ENCODE measurements at regions not wholly inside any gene's neighbourhood (a gene's known extent, or its start where the extent isn't known, plus 50 kb on each side); places are given as distances from the start of the nearest gene placed in this dataset.

DNA sequence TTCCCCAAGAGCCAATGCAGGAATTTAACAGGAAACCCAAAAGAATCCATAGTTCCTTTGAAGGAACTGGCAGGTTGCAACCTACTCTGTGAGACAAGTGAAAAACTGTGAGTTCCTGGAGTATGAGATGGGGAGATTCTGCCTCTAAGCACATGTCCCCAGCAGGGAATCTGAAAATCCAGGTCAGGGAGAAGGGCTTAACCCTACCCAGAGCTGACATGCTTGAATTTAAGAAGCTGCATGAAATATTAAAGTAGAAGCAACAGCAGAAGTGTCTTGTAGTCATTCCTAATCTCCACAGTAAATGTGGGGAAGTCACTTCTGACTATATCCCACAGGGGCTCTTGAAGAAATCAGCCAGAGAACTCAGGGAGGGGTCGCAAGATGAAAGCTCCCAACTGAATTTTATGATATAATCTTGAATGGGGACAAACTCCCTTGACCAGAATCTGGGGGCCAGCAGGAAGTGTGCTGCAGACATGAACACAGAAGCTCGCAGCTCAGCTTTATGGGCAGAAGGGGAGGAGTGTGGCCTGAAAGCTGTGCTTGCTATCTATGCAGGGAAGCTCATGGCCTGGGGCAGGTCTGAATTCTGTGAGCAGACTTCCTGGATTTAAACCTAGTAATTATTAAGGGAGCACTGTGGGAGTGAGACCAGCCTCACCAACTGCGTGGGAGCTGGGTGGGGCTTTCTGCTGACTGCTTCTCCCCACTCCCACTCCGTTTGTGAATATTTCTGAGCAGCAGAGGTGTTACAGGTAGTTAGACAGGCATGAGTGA, 184.1 kb upstream of the KYNU start:
- H3K4me1 Mint-ChIP-seq (ENCODE audit: low read depth): no peaks in the 10 kb centered on the region
- peaks cover 1% of the 10 kb centered on the region for H3K9me3 Mint-ChIP-seq
- intact Hi-C loops (cut with micrococcal nuclease): no loop called here
- no peaks in the 10 kb centered on the region for H3K36me3 Mint-ChIP-seq (ENCODE audit: low read depth)
- CTCF ChIA-PET: interaction anchor here (0.5 kb wide), 1 partner anchor 52 kb away, joined by 3 read pairs; no protein-coding TSS in a partner anchor
- DNase-seq: no peak
- no peaks in the 10 kb centered on the region for H3K27me3 Mint-ChIP-seq (ENCODE audit: low read depth)
- H3K27ac Mint-ChIP-seq: no peak overlapping the region
- no peak overlapping the region for H3K4me3 Mint-ChIP-seq

DNA sequence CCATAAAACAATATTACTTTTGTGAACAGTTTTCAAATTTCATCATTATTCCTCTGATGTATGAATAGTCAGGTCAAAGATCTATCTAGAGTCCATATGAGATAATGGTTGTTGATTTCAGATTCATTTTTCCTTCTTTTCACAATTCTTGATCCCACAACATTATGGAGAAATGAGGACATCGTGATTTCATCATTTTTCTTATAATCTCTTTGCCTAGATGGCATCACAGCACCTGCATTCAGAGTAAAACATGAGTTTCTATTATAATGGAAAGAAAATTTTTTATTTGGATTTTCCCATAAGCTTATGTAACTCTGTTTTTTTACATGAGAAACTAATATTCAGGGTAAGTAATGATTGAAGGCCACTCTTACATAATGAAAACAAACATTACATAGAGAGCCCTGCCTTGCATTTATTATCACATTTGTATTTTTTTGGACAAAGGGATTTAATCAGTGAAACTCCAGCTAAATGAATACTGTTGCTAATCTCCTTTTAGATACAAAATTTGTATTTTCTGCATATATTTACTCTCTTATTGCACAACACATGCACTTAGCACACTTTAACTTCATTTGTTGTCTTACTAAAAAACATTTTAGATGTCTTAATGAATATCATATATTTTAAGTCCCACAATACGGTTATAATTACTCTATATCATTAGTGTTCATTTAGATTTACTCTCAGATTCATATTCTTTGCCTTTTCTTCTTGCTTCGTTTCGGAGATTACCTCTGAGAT, 188.4 kb upstream of the KYNU start:
- Mint-ChIP-seq H3K4me3 (no peak overlapping the region), H3K27me3 (ENCODE audit: low read depth) (no peaks in the 10 kb centered on the region), H3K27ac (no peak overlapping the region), H3K9me3 (peaks cover 3% of the 10 kb centered on the region), H3K4me1 (ENCODE audit: low read depth) (no peaks in the 10 kb centered on the region), H3K36me3 (ENCODE audit: low read depth) (no peaks in the 10 kb centered on the region)
- CTCF ChIA-PET: no interaction called here
- no peak for DNase-seq
- intact Hi-C loops (cut with micrococcal nuclease): no loop called here

DNA sequence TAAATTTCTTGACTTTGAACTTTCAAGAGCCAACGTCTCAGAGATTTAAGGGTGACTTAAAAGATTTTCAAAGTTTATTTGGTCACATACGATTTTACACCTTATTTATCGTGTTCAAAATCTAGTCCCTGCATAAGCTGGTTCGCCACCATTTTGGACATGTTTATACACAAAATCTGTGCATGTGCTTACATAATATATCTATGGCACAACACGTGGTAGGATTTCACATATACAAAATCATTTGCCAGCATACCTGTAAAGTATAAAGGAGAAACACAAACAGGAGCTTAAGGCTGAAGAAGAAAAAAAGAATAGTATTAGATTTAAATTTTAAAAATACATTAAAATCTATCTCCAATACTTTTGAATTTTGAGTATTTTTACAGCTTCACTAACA, 190.0 kb upstream of the KYNU start:
- Mint-ChIP-seq H3K4me1 (ENCODE audit: low read depth) (no peaks in the 10 kb centered on the region), H3K27me3 (ENCODE audit: low read depth) (no peaks in the 10 kb centered on the region), H3K4me3 (no peak overlapping the region), H3K9me3 (peaks cover 3% of the 10 kb centered on the region), H3K27ac (no peak overlapping the region), H3K36me3 (ENCODE audit: low read depth) (no peaks in the 10 kb centered on the region)
- intact Hi-C loops (cut with micrococcal nuclease): no loop called here
- CTCF ChIA-PET: no interaction called here
- DNase-seq: no peak

DNA sequence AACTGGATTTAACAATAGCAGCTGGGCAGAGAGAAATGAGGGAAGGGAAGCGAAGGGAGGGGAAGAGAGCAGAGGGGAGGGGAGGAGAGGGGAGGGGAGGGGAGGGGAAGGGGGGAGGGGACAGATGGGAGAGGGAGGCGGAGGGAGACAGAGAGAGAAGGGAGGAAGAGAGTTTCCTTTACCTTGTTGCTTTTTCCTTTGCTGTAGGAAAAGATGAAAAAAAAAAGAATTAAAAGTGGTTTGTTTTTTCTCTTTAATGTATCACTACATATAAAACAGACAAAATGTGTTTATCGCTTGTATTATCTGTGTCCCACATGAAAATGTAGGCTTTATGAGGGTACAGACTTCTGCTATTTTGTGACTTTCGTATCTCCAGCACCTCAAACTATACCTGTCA, 190.4 kb upstream of the KYNU start:
- Mint-ChIP-seq H3K4me1 (ENCODE audit: low read depth) (no peaks in the 10 kb centered on the region), H3K36me3 (ENCODE audit: low read depth) (no peaks in the 10 kb centered on the region), H3K4me3 (no peak overlapping the region), H3K27ac (no peak overlapping the region), H3K9me3 (peaks cover 3% of the 10 kb centered on the region), H3K27me3 (ENCODE audit: low read depth) (no peaks in the 10 kb centered on the region)
- DNase-seq: no peak
- intact Hi-C loops (cut with micrococcal nuclease): no loop called here
- CTCF ChIA-PET: no interaction called here

DNA sequence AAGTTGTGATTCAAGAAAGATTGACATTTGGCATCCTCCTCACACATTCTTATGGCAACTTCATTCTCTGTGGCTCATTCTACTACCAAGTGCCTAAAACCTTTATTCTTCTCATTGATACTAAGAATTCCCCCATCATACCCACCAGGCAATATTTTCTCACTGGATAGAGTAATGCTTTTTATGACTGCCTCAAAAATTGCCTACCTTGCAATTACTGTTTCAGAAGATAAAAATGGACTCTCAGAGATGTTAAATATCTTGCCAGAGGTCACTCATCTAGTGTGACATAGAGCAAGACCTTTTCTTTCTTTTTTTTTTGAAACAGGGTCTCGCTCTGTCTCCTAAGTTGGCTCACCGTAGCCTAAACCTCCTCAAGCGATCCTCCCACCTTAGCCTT, 192.8 kb upstream of the KYNU start:
- Mint-ChIP-seq H3K9me3 (peaks cover 3% of the 10 kb centered on the region), H3K27ac (no peak overlapping the region), H3K4me3 (no peak overlapping the region), H3K27me3 (ENCODE audit: low read depth) (no peaks in the 10 kb centered on the region), H3K36me3 (ENCODE audit: low read depth) (no peaks in the 10 kb centered on the region), H3K4me1 (ENCODE audit: low read depth) (no peaks in the 10 kb centered on the region)
- intact Hi-C loops (cut with micrococcal nuclease): loop anchor here (5.0 kb wide), 1 partner anchor 298 kb away; no protein-coding TSS in a partner anchor
- DNase-seq: no peak
- CTCF ChIA-PET: no interaction called here

DNA sequence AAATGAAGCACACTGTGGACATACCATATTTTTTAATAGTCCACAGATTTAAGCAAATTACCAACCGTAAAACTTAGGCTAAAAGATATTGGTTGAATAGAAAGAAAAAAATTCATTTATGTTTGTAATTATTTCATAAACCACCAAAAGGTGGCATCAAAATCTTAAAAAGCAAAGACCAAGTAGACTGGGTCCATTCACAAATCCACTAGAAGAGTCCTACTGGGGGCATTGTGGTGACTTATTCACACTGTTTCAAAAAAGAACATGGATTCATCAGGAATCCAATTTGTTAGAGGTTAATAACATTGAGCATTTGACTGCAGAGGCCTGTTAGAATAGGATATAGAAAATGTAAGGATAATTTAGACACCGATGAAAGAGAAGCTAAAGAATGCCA, 194.9 kb upstream of the KYNU start:
- H3K9me3 Mint-ChIP-seq: peaks cover 3% of the 10 kb centered on the region
- no peak overlapping the region for H3K4me3 Mint-ChIP-seq
- H3K4me1 Mint-ChIP-seq (ENCODE audit: low read depth): no peaks in the 10 kb centered on the region
- no peak for DNase-seq
- CTCF ChIA-PET: no interaction called here
- intact Hi-C loops (cut with micrococcal nuclease): loop anchor here (5.0 kb wide), 1 partner anchor 300 kb away; no protein-coding TSS in a partner anchor
- H3K27me3 Mint-ChIP-seq (ENCODE audit: low read depth): no peaks in the 10 kb centered on the region
- H3K27ac Mint-ChIP-seq: no peak overlapping the region
- H3K36me3 Mint-ChIP-seq (ENCODE audit: low read depth): no peaks in the 10 kb centered on the region

DNA sequence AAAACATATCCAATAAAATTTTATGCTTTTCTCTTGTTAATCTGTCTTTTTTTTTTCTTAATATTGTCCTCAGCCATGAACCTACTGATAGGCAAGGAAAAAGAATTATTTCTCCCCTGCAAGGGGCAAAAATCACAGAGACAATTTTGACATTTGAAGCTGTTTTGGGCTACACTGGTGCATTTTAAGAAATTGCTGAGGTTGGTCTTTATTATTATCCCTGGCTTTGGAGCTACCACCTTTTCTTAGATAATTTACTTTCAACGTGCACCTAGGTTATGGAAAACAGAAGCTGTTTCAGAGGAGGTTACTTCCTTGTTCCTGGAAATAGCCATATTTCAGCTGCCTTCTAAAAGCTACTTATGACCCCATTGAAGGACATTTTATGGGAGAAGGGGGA, 195.5 kb upstream of the KYNU start:
- Mint-ChIP-seq H3K4me1 (ENCODE audit: low read depth) (no peaks in the 10 kb centered on the region), H3K9me3 (peaks cover 3% of the 10 kb centered on the region), H3K36me3 (ENCODE audit: low read depth) (no peaks in the 10 kb centered on the region), H3K27ac (no peak overlapping the region), H3K4me3 (no peak overlapping the region), H3K27me3 (ENCODE audit: low read depth) (no peaks in the 10 kb centered on the region)
- intact Hi-C loops (cut with micrococcal nuclease): loop anchor here (5.0 kb wide), 1 partner anchor 300 kb away; no protein-coding TSS in a partner anchor
- CTCF ChIA-PET: no interaction called here
- DNase-seq: no peak

DNA sequence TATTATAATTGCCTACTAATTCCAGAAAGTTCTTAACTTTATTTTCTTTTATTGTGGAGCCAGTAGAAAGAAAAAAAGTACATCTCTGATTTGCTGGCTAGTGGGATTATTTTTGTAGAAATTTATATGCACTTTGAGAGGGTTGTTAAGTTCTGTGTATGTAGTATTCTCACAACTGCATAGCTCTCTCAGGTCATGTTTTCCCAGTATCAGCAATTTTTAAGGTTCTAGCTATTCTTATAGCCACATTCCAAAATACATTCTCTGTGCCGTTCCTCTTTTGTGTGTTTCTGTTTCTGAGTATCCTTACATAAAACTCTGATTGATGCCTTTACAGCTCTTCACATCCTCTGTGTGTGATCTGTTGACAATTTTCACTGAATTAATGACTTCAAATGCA, 199.3 kb upstream of the KYNU start:
- Mint-ChIP-seq H3K36me3 (ENCODE audit: low read depth) (no peaks in the 10 kb centered on the region), H3K27ac (no peak overlapping the region), H3K27me3 (ENCODE audit: low read depth) (no peaks in the 10 kb centered on the region), H3K4me3 (no peak overlapping the region), H3K9me3 (no peaks in the 10 kb centered on the region), H3K4me1 (ENCODE audit: low read depth) (no peaks in the 10 kb centered on the region)
- DNase-seq: no peak
- intact Hi-C loops (cut with micrococcal nuclease): no loop called here
- CTCF ChIA-PET: no interaction called here

DNA sequence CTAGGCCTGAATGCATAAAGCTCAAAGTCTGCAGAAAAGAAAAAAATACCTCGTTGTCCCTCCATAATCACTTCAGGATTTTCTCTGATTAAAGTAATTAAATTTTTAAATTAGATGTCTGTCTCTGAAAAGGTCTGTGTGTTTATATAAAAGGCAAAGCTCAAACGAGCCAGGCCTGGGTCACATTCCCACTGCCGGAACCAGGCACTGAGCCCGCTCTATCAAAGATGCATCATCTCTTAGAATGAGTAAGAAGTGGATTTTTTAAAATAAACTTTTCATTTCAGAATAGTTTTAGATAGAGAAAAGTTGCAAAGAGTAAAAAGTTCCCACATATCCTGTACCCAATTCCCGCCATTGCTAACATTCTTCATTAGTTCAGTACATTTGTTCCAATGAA, 202.1 kb upstream of the KYNU start:
- Mint-ChIP-seq H3K9me3 (no peaks in the 10 kb centered on the region), H3K27me3 (ENCODE audit: low read depth) (no peaks in the 10 kb centered on the region), H3K4me1 (ENCODE audit: low read depth) (no peaks in the 10 kb centered on the region), H3K36me3 (ENCODE audit: low read depth) (no peaks in the 10 kb centered on the region), H3K4me3 (no peak overlapping the region), H3K27ac (no peak overlapping the region)
- intact Hi-C loops (cut with micrococcal nuclease): no loop called here
- DNase-seq: no peak
- CTCF ChIA-PET: interaction anchor here (0.7 kb wide), 1 partner anchor 199 kb away, joined by 5 read pairs; no protein-coding TSS in a partner anchor

DNA sequence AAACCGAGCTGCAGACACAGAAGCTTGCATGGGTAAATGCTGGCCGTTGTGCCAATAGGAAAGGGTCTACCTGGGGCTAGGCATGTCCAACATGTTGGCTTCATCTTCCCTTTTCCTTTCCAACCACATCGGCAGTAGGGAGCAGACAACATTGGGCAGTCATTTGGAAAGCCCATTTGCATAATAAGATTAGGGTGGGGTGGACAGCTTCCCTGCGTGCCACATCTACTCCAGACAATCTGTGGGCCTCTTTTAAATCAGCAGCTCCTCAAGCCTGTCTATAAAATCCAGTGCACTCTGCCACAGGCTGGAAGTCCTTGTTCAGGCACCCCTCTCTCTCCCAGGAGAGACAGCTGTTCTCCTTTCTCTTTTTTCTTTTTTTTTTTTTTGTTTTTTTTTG, 203.6 kb upstream of the KYNU start:
- no peaks in the 10 kb centered on the region for H3K27me3 Mint-ChIP-seq (ENCODE audit: low read depth)
- no peak for DNase-seq
- H3K4me1 Mint-ChIP-seq (ENCODE audit: low read depth): no peaks in the 10 kb centered on the region
- no peak overlapping the region for H3K27ac Mint-ChIP-seq
- no peaks in the 10 kb centered on the region for H3K36me3 Mint-ChIP-seq (ENCODE audit: low read depth)
- CTCF ChIA-PET: interaction anchor here (0.6 kb wide), 1 partner anchor 181 kb away, joined by 3 read pairs; no protein-coding TSS in a partner anchor
- intact Hi-C loops (cut with micrococcal nuclease): no loop called here
- no peaks in the 10 kb centered on the region for H3K9me3 Mint-ChIP-seq
- H3K4me3 Mint-ChIP-seq: no peak overlapping the region

DNA sequence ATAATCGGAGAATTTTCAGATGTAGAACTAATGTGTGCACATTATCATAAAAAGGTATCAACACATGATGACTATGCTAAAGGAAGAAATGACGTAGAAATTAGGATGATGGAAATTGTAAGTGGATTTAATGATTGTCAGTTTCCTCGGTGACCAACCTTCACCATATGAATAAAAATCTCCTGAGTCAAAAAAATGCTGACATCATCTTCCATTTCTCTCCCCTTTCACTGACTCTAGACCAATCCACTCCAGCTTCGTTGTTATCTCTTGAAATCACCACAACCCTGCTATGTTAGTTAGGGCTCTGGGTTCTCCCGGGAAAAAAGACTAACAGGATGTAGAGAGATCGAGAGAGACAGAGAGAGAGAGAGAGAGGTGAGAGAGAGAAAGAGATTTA, 204.8 kb upstream of the KYNU start:
- intact Hi-C loops (cut with micrococcal nuclease): no loop called here
- Mint-ChIP-seq H3K27me3 (ENCODE audit: low read depth) (no peaks in the 10 kb centered on the region), H3K36me3 (ENCODE audit: low read depth) (no peaks in the 10 kb centered on the region), H3K9me3 (no peaks in the 10 kb centered on the region), H3K4me3 (no peak overlapping the region), H3K27ac (no peak overlapping the region), H3K4me1 (ENCODE audit: low read depth) (no peaks in the 10 kb centered on the region)
- no peak for DNase-seq
- CTCF ChIA-PET: no interaction called here

DNA sequence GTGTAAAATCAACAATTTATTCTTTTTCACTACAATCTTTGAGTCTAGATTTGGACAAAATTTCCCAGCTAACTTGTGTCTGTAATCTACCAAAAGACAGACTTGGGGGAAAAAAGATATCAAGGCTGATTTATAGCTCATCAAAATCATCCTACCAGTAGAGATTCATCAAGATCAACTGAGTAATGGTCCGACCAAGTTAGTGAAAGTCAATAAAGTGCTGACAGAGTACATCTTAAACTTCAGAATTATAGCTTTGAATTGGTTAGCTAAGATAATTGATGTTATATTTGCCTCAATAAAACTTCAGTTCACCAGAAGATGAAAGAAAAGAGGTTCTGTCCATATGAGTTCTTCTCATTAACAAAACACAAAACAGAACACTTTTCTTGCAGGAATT, 207.1 kb upstream of the KYNU start:
- CTCF ChIA-PET: no interaction called here
- Mint-ChIP-seq H3K27ac (no peak overlapping the region), H3K9me3 (no peaks in the 10 kb centered on the region), H3K4me1 (ENCODE audit: low read depth) (no peaks in the 10 kb centered on the region), H3K4me3 (no peak overlapping the region), H3K36me3 (ENCODE audit: low read depth) (no peaks in the 10 kb centered on the region), H3K27me3 (ENCODE audit: low read depth) (no peaks in the 10 kb centered on the region)
- no peak for DNase-seq
- intact Hi-C loops (cut with micrococcal nuclease): no loop called here

DNA sequence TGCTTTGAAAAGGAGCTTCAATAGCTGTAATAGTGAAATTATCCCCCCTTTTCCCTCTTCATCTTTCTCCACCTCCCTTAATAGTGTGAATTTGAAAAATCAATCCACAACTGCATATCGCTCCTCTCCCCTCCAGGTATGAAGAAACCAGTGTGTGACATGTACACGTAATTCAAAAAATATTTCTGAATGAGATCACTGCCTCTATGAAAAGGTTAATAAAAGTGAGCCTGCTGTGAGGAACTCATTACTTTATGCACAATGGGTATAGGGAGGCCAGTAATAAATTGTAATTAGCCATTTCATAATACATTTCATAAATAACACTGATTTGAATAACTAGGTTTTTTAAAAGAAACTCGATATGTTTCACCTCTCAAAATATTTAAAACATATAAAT, 209.0 kb upstream of the KYNU start:
- Mint-ChIP-seq H3K36me3 (ENCODE audit: low read depth) (no peaks in the 10 kb centered on the region), H3K9me3 (no peaks in the 10 kb centered on the region), H3K4me1 (ENCODE audit: low read depth) (no peaks in the 10 kb centered on the region), H3K27me3 (ENCODE audit: low read depth) (no peaks in the 10 kb centered on the region), H3K27ac (no peak overlapping the region), H3K4me3 (no peak overlapping the region)
- intact Hi-C loops (cut with micrococcal nuclease): no loop called here
- CTCF ChIA-PET: no interaction called here
- no peak for DNase-seq
